T47D (cell line): ENCODE measurements at regions not wholly inside any gene's neighbourhood (a gene's known extent, or its start where the extent isn't known, plus 50 kb on each side); places are given as distances from the start of the nearest gene placed in this dataset.

Experiments used
- DNase-seq, 2 experiments: peaks; one replicate each; pipeline versions ENCODE4 v3.0.0 to v3.0.0-alpha.2; 2011 to 2012; ENCODE audit warnings: low read depth in 1 of 2, low spot score in 1 of 2
- JUND ChIP-seq: IDR thresholded peaks from 2 replicates; pipeline ENCODE4 v1.6.1; 2012; ENCODE audit warnings: low read depth
- in situ Hi-C: cut with HindIII; loops from 2 replicates; pipeline ENCODE4 v1.10.0; 2016; ENCODE audit warnings: low sequenced_read_pairs, low pct_unique_long_range_greater_than_20kb

DNA sequence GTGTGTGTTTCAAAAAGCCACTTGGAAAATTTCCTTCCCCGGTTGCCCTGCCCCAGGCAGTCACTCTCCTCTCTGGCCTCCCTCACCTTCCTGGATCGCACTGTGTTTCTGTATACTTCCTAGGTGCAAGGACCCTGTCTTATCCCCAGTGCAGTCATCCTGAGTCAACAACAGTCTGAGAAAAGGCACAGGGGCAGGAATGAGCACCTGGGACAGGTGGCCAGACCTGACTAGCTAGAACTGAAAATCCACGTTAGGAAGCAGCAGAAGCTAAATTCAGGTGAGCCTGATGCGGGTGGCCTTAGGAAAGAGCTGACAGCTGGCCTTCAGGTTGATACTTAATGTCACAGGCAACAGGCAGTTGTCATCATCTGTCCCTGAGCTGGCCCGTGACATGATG lies 62.9 kb upstream of the VGLL4 start:
- DNase-seq = peak; percentile 53 to 75
- TF ChIP-seq JUND = no peak
- in situ Hi-C loops = no loop called here

- no peak for DNase-seq
- no peak for TF ChIP-seq JUND
- in situ Hi-C loops = no loop called here
These were observed 61.3 kb upstream of the VGLL4 start for GRCh38 chr3:11705049-11705448.

DNA sequence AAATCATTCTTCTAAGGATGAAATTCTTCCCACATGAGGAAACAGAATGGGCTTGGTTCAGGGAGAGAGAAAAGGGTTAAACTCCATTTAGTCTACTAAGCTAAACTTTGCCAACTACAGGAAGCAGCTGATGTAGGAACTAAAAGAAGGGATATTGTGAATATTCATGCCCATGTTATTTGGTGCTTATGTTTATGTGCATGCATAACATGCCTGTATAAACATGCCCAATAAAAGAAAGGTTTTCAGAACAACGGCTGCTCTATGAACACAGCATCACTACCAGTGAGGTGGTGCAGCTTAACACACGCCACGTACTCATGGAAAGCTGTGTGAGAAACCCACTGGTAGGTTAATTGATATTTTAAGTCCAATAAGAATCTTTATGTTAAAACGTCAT lies 59.4 kb upstream of the VGLL4 start:
- in situ Hi-C loops = no loop called here
- TF ChIP-seq JUND = no peak

DNA sequence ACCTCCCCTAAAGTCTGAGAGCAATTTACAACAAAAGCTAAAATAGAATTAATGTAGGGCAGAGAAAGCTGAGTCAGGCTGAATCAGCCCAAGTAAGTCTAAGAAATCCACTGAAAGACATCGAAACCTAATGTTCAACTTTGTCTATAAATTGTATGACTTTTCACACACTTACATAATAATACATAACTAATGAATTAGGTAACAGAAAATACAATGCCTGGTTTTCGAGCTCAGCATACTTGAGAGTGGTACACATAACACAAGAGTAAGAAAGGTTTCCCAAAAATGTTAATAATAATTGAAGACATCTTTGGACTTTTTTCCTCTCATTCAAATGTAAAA lies 55.3 kb upstream of the VGLL4 start:
- TF ChIP-seq JUND = no peak
- in situ Hi-C loops = no loop called here
- no peak for DNase-seq

More for the DNA sequence above, 59.4 kb upstream of the VGLL4 start:
- no peak for DNase-seq

DNA sequence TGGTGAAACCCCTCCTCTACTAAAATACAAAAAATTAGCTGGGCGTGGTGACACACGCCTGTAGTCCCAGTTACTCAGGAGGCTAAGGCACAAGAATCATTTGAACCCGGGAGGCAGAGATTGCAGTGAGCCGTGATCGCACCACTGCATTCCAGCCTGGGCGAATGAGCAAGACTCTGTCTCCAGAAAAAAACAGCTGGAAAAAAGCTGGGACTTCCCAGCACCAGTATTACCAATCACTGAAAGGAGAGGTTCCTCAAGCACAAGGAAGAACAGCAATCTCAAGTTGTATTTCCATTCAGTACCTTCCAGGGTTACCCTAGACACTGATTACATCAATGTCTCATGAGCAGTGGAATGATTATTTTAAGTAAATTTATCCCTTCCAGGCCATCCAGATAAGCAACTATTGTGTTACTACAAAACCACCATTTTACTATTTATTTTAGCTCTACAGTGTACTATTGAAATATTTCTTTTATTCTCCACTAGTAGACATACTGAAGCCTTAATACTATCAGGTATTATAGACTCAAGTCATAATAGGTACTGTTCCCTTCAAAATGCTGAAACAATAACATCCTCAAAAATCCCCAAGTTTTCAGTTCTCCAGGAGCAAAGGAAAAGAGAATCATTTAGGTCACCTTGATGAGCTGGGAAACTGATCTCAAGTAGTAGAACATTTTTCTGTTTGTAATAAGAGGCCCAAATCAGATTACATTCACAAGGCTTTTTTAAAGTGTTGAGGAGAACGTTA lies 54.8 kb upstream of the VGLL4 start:
- in situ Hi-C loops = no loop called here
- no peak for DNase-seq
- no peak for TF ChIP-seq JUND

DNA sequence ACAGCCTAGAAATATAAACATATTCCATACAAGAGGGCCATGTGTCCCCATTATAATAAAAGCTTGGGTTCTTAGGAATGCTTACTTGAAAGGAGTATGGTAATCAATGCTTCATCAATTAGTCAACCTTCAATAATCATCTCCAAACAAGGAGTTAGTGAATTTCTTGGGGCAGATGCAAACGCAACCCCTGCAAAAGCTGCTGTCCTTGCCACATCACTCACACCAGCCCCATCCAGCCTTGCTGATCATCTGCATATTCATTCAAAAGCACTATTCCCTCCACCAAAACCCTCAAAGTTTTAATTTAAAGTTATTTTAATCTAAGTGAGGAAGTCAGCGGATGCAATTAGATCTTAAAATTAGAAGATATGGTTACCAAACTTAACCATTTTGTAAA lies 54.0 kb upstream of the VGLL4 start:
- in situ Hi-C loops = no loop called here
- DNase-seq = no peak
- no peak for TF ChIP-seq JUND

- DNase-seq = no peak
- TF ChIP-seq JUND = no peak
- in situ Hi-C loops = no loop called here
These were observed 52.3 kb upstream of the VGLL4 start for GRCh38 chr3:11696054-11696453.
